Upper lobe of right lung (tissue), 1 donor: ENCODE measurements at regions not wholly inside any gene's neighbourhood (a gene's known extent, or its start where the extent isn't known, plus 50 kb on each side); places are given as distances from the start of the nearest gene placed in this dataset.

Experiments used
- ATAC-seq: fragments of 200-7000 bp; cut with Tn5 transposase; one replicate; pipeline ENCODE4 v1.9.1; 2020; ENCODE audit warnings: mild to moderate bottlenecking, moderate library complexity
- DNase-seq: peaks from one replicate; pipeline ENCODE4 v3.0.0-alpha.2; 2020
- H3K27ac ChIP-seq: fragments of 200-600 bp; one replicate; pipeline ENCODE4 v1.8.0; 2022
- H3K27me3 ChIP-seq: fragments of 200-600 bp; one replicate; pipeline ENCODE4 v1.8.0; 2022; ENCODE audit warnings: mild to moderate bottlenecking
- H3K36me3 ChIP-seq: fragments of 200-600 bp; one replicate; pipeline ENCODE4 v1.8.0; 2022
- H3K4me1 ChIP-seq: fragments of 200-600 bp; one replicate; pipeline ENCODE4 v1.8.0; 2022
- H3K4me3 ChIP-seq: fragments of 200-600 bp; one replicate; pipeline ENCODE4 v1.8.0; 2022; ENCODE audit warnings: mild to moderate bottlenecking
- H3K9me3 ChIP-seq: fragments of 200-600 bp; one replicate; pipeline ENCODE4 v1.8.0; 2022
- CTCF ChIP-seq: fragments of 200-600 bp; IDR thresholded peaks from one replicate; pipeline ENCODE4 v1.8.0; 2022; ENCODE audit warnings: antibody characterized with exemption
- intact Hi-C: fragments of 100-400 bp; cut with DNase I; formaldehyde crosslinking; loops from one replicate; pipeline ENCODE4 v1.11.0; 2022
- donor health status: DM: no; HTN: yes; CAD: no; lungs with severe emphysema.

DNA sequence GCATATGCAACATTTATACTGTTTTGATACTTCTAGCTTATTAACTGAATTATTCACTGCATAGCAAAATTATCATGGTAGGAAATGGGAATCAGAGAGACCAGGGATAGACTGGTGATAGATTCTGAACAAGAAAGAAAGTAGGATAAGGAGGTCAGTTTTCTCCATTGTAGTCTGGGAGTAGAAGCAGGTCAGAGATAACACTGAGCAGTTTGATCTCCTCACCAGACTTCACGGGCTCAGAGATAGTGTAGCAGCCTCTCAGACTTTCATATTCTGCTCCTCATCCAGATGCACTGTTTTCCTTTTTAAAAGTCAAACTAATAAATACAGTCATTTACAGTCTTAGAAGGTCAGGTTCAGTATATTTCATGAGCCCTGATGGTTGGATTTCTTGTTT is 56.0 kb upstream of the MYO16 start:
- intact Hi-C loops, result no loop called here
- H3K4me1 ChIP-seq, result no peaks in the 10 kb centered on the region
- H3K9me3 ChIP-seq, result no peaks in the 10 kb centered on the region
- no peak overlapping the region for H3K27ac ChIP-seq
- ATAC-seq, result no peak
- no peaks in the 10 kb centered on the region for H3K36me3 ChIP-seq
- no peak for TF ChIP-seq CTCF
- no peak overlapping the region for H3K4me3 ChIP-seq
- no peaks in the 10 kb centered on the region for H3K27me3 ChIP-seq
- DNase-seq, result no peak

DNA sequence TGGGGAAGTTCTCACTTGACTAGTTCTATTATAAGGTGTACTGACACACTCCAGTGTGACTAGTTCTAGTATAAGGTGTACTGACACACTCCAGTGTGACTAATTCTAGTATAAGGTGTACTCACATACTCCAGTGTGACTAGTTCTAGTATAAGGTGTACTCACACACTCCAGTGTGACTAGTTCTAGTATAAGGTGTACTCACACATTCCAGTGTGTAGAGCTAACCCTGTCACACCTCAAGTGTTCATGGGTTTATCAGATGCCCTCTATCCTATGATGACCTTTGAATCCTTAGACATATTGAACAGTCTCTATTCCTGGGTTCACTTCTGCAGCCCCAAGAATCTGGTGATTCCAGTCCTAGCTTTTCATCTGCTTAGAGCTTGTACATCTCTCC is 54.6 kb upstream of the MYO16 start:
- no peak overlapping the region for H3K4me3 ChIP-seq
- intact Hi-C loops, result no loop called here
- ATAC-seq, result no peak
- no peak for TF ChIP-seq CTCF
- H3K27me3 ChIP-seq, result no peaks in the 10 kb centered on the region
- H3K9me3 ChIP-seq, result no peaks in the 10 kb centered on the region
- H3K36me3 ChIP-seq, result no peaks in the 10 kb centered on the region
- no peaks in the 10 kb centered on the region for H3K4me1 ChIP-seq
- H3K27ac ChIP-seq, result no peak overlapping the region
- DNase-seq, result no peak

- no peak for DNase-seq
- Histone ChIP-seq H3K4me1 (no peaks in the 10 kb centered on the region), H3K36me3 (no peaks in the 10 kb centered on the region), H3K27ac (no peak overlapping the region), H3K4me3 (no peak overlapping the region), H3K27me3 (no peaks in the 10 kb centered on the region), H3K9me3 (no peaks in the 10 kb centered on the region)
- ATAC-seq, result no peak
- no peak for TF ChIP-seq CTCF
- intact Hi-C loops, result no loop called here
These were observed 54.0 kb upstream of the MYO16 start for GRCh38 chr13:108575430-108575829.
